GM12891 (cell line): ENCODE measurements at regions not wholly inside any gene's neighbourhood (a gene's known extent, or its start where the extent isn't known, plus 50 kb on each side); places are given as distances from the start of the nearest gene placed in this dataset.

Source experiments
- PAX5 ChIP-seq: IDR thresholded peaks from 2 replicates; pipeline ENCODE4 v1.6.1; 2011; ENCODE audit warnings: low read length, moderate library complexity, mild to moderate bottlenecking; ENCODE audit not compliant: insufficient read depth, severe bottlenecking
- POLR2A ChIP-seq: IDR thresholded peaks from 2 replicates; pipeline ENCODE4 v1.6.1; 2011; ENCODE audit warnings: low read depth, low read length, control low read depth
- POLR2AphosphoS5 ChIP-seq: IDR thresholded peaks from 2 replicates; pipeline ENCODE4 v1.6.1; 2011; ENCODE audit warnings: low read depth, low read length, control low read depth
- SPI1 ChIP-seq: IDR thresholded peaks from 2 replicates; pipeline ENCODE4 v1.6.1; 2011; ENCODE audit warnings: low read depth, low read length, control low read depth
- TAF1 ChIP-seq: IDR thresholded peaks from 2 replicates; pipeline ENCODE4 v1.6.1; 2011; ENCODE audit warnings: low read depth, low read length, control low read depth

DNA sequence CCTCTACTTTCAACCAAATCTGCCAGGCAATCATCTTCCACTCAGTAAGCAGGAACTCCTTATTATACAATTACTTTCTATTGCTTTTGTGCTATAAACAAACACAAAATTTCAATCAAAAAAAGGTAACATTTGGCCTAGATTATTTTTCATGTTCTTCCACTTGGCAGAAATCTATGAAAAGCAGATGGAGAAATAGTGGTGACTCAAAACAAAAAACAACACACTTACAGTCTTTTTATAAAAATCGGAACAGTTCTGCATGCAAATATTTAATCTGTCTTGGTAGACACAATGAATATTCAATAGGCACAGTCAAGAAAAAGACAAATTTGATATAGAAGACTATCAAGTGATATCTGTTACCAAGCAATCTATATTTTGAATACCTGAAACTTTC is 376.8 kb downstream of the RPS29 start:
- TF ChIP-seq SPI1 (no peak), POLR2AphosphoS5 (no peak), POLR2A (no peak), TAF1 (no peak), PAX5 (no peak)
